ENCODE measurements at regions not wholly inside any gene's neighbourhood (a gene's known extent, or its start where the extent isn't known, plus 50 kb on each side); places are given as distances from the start of the nearest gene placed in this dataset.

DNA sequence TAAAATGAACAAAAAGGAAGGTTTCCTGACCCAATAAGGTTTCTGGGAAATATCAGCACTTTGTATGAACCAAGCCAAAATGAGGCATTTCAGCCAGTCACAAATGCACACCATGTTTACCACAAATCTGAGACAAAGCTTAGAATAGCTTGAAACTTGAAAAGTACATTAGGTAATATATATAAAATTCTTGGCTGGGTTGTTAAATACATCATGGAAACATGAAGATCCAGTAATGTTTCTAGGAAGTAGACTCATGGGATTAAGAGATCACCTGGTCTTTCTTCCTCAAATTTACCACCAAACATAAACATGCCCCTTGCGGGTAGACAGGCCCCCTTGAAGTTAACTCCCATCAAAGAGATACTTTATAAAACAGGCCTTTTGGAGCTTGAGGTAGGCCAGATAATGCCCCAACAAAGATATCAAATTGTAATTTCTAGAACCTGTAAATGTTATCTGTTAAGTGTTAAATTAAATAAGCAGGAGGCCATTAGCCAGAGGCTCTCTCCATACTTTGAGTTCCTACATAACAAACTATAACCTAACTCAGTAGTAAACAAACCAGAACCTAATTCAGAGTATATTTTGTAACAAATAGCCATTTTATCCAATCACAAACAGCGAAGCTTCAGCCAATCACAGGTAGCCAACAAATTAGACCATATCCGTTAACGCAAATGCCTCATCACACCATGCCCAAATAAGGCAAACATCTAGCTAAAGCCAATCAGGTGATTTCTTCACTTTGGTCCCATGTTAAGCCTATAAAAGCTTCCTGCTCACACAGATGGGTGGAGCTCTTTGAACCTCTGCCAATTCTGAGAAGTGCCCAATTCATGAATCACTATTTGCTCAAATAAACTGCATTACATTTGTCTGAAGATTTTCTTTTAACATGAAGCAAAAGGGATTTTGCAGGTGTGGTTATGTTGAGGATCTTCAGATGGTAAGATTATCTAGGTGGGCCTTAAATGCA, 127.9 kb upstream of the TARS1 start:
- Histone ChIP-seq H3K9me3 (ENCODE audit: insufficient read depth, low read length, severe bottlenecking) (no peaks in the 10 kb centered on the region), H3K4me3 (ENCODE audit: low read depth in 1 of 2, low read length in 2 of 2) (no peak overlapping the region), H3K4me1 (ENCODE audit: insufficient read depth, low read length) (no peaks in the 10 kb centered on the region), H3K9ac (ENCODE audit: low read depth, low read length) (no peak overlapping the region), H2AFZ (ENCODE audit: low read depth, low read length) (no peak overlapping the region), H3K36me3 (ENCODE audit: insufficient read depth, low read length) (no peaks in the 10 kb centered on the region), H4K20me1 (ENCODE audit: insufficient read depth, low read length) (no peaks in the 10 kb centered on the region), H3K27ac (ENCODE audit: low read length) (no peak overlapping the region), H3K27me3 (ENCODE audit: insufficient read depth, low read length, poor library complexity) (no peaks in the 10 kb centered on the region), H3K4me2 (ENCODE audit: insufficient read depth, low read length) (no peak overlapping the region), H3K79me2 (ENCODE audit: insufficient read depth, low read length) (no peaks in the 10 kb centered on the region)
- DNase-seq (no peak), ATAC-seq (ENCODE audit: insufficient read depth, low read depth) (no peak)
- TF ChIP-seq, protein P1, sequence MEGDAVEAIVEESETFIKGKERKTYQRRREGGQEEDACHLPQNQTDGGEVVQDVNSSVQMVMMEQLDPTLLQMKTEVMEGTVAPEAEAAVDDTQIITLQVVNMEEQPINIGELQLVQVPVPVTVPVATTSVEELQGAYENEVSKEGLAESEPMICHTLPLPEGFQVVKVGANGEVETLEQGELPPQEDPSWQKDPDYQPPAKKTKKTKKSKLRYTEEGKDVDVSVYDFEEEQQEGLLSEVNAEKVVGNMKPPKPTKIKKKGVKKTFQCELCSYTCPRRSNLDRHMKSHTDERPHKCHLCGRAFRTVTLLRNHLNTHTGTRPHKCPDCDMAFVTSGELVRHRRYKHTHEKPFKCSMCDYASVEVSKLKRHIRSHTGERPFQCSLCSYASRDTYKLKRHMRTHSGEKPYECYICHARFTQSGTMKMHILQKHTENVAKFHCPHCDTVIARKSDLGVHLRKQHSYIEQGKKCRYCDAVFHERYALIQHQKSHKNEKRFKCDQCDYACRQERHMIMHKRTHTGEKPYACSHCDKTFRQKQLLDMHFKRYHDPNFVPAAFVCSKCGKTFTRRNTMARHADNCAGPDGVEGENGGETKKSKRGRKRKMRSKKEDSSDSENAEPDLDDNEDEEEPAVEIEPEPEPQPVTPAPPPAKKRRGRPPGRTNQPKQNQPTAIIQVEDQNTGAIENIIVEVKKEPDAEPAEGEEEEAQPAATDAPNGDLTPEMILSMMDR (IDR thresholded peaks at IDR 0.05; ENCODE audit: borderline replicate concordance, extremely low read depth, low read length, poor library complexity, severe bottlenecking) = no peak
- no peak for TF ChIP-seq EZH2 (IDR thresholded peaks at IDR 0.05; ENCODE audit: borderline replicate concordance, low read depth, low read length, severe bottlenecking)

DNA sequence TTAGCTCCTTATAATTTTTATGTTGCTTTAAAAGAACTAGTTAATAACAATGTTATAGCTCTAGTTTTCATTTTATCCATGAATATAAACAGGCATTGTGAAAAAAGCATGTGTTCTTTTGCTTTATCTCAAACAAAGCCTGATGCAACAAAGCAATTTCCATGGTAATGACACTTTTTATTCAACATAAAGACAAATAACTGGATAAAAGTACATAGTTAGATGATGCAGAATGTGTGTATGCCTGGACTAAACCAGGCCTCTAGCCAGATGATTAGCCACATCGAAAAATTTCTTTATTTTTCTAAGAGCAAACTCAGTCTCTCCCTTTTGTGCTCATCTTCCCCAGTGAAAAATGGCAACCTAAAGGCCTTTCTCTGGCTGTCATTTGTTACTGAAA, 125.6 kb upstream of the TARS1 start:
- no peak overlapping the region for H3K4me3 ChIP-seq (ENCODE audit: low read depth in 1 of 2, low read length in 2 of 2)
- no peaks in the 10 kb centered on the region for H3K4me1 ChIP-seq (ENCODE audit: insufficient read depth, low read length)
- H2AFZ ChIP-seq (ENCODE audit: low read depth, low read length) = no peak overlapping the region
- TF ChIP-seq, protein P1 (IDR thresholded peaks at IDR 0.05; ENCODE audit: borderline replicate concordance, extremely low read depth, low read length, poor library complexity, severe bottlenecking) = no peak
- no peak for TF ChIP-seq EZH2 (IDR thresholded peaks at IDR 0.05; ENCODE audit: borderline replicate concordance, low read depth, low read length, severe bottlenecking)
- H3K27me3 ChIP-seq (ENCODE audit: insufficient read depth, low read length, poor library complexity) = no peaks in the 10 kb centered on the region
- no peaks in the 10 kb centered on the region for H3K9me3 ChIP-seq (ENCODE audit: insufficient read depth, low read length, severe bottlenecking)
- no peak for DNase-seq
- ATAC-seq (ENCODE audit: insufficient read depth, low read depth) = no peak
- no peak overlapping the region for H3K4me2 ChIP-seq (ENCODE audit: insufficient read depth, low read length)
- no peaks in the 10 kb centered on the region for H3K79me2 ChIP-seq (ENCODE audit: insufficient read depth, low read length)
- H3K36me3 ChIP-seq (ENCODE audit: insufficient read depth, low read length) = no peaks in the 10 kb centered on the region
- H4K20me1 ChIP-seq (ENCODE audit: insufficient read depth, low read length) = no peaks in the 10 kb centered on the region
- no peak overlapping the region for H3K9ac ChIP-seq (ENCODE audit: low read depth, low read length)
- H3K27ac ChIP-seq (ENCODE audit: low read length) = no peak overlapping the region

DNA sequence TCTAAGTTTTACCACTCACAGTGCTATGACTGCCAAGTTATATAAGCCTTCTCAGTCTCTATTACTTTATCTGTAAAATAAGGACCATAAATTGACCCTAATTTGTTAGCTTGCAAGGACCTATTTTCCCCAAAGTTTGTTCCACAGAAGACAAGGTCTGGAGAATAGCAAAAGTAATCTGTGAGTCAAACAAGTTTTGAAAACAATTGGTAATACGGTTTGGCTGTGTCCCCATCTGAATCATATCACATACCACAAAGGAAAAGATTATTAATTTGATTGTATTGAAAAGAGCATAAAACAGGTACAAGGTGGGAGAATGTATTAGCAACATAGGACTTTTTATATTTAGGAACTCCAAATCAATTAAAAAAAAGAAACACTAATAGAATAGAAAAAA, 124.0 kb upstream of the TARS1 start:
- H3K9me3 ChIP-seq (ENCODE audit: insufficient read depth, low read length, severe bottlenecking) = no peaks in the 10 kb centered on the region
- no peak for DNase-seq
- H3K27ac ChIP-seq (ENCODE audit: low read length) = no peak overlapping the region
- H2AFZ ChIP-seq (ENCODE audit: low read depth, low read length) = no peak overlapping the region
- no peaks in the 10 kb centered on the region for H3K79me2 ChIP-seq (ENCODE audit: insufficient read depth, low read length)
- H3K4me2 ChIP-seq (ENCODE audit: insufficient read depth, low read length) = no peak overlapping the region
- no peaks in the 10 kb centered on the region for H3K36me3 ChIP-seq (ENCODE audit: insufficient read depth, low read length)
- no peaks in the 10 kb centered on the region for H3K4me1 ChIP-seq (ENCODE audit: insufficient read depth, low read length)
- no peak overlapping the region for H3K4me3 ChIP-seq (ENCODE audit: low read depth in 1 of 2, low read length in 2 of 2)
- no peak for ATAC-seq (ENCODE audit: insufficient read depth, low read depth)
- no peaks in the 10 kb centered on the region for H4K20me1 ChIP-seq (ENCODE audit: insufficient read depth, low read length)
- H3K9ac ChIP-seq (ENCODE audit: low read depth, low read length) = no peak overlapping the region
- no peaks in the 10 kb centered on the region for H3K27me3 ChIP-seq (ENCODE audit: insufficient read depth, low read length, poor library complexity)
- TF ChIP-seq, protein P1 (IDR thresholded peaks at IDR 0.05; ENCODE audit: borderline replicate concordance, extremely low read depth, low read length, poor library complexity, severe bottlenecking) = no peak
- TF ChIP-seq EZH2 (IDR thresholded peaks at IDR 0.05; ENCODE audit: borderline replicate concordance, low read depth, low read length, severe bottlenecking) = no peak
